HTR-8/SVneo (cell line): ENCODE measurements at regions not wholly inside any gene's neighbourhood (a gene's known extent, or its start where the extent isn't known, plus 50 kb on each side); places are given as distances from the start of the nearest gene placed in this dataset.
"Not testable (repeated sequence)": the region's sequence is repeated elsewhere in the genome, so short reads cannot be mapped to it uniquely, and the experiment has no call there.

ENCODE experiments used
- DNase-seq: peaks from one replicate; pipeline ENCODE4 v3.0.0; 2011; ENCODE audit warnings: low spot score, mixed read lengths; ENCODE audit not compliant: insufficient read length
- FAIRE-seq: peaks from 2 replicates; lab custom pipeline; 2011; peaks lifted over from hg19 to GRCh38; lab: Jason Lieb, UNC

DNA sequence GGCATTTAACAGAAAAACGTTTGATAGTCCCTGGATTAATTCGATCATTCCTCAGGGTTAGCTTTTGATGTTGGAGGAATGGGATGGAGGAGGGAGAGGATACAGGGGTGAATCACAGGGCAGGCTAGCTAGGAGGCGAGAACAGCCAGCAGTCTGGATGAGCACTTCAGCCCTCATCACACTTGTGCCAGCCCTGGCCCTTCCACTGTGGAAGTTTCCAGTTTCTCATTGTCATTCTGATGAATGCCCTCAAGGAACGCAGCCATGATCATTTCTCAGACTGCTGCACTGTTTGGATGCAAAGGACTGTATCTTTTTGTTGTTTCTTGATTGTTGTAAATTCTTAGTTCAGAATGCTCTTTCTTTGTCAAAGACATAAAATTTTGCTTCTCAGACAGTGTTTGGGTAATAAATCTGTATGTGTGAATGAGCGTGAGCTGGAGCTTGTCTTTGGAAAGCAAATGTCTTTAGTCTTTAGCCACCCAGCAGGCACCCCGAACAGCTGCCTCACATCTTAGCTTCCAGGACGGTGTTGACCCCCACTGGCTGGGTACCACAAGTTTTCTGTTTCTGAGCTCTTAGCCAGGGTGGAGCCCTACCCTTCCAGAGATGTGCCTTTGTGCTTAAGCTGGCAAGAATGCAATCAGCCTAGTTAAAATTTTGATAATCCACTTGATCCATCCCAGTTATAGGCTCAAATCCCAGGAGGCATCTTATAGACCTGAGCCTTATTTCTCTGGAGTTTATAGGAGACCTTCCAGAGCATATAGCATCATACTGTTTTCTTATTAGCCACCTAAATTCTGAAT is 121.1 kb downstream of the PDCD6IP start:
- FAIRE-seq (no peak), DNase-seq (no peak)

DNA sequence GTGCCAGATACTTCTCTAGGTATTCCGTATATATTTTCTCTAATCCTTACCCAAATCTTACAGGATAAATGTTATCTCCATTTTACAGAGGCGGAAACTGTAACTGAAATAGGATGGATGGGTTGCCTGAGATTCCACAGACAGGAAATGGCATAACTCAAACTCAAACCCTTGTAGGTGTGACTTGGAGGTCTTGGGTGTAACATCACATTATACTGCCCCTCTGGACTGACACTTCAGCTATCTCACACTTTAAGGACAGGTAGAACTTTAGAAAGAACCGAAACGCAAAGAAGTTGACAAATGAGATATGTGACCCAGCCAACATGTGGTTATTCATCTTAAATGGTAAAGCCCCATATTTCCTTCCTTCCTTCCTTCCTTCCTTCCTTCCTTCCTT is 122.1 kb downstream of the PDCD6IP start:
- DNase-seq (no peak), FAIRE-seq (no peak)

DNA sequence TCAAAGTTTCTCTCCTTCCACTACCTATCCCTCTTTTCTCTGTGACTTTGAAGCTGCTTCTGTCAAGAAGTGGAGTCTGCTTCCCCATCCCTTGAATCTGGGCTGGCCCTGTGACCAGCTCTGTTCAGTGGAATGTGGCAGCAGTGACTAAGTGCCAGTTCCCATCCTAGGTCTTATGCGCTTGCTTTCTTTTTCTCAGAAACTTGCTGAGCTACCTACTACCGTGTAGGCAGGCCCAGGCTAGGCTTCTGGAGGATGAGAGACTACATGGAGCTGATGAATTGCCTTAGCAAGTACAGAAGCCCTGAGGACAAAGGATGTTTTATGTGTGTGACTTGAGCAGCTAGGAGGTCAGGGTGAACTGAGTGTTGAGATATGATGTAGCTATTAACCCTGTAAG is 123.2 kb downstream of the PDCD6IP start:
- DNase-seq (no peak), FAIRE-seq (no peak)

DNA sequence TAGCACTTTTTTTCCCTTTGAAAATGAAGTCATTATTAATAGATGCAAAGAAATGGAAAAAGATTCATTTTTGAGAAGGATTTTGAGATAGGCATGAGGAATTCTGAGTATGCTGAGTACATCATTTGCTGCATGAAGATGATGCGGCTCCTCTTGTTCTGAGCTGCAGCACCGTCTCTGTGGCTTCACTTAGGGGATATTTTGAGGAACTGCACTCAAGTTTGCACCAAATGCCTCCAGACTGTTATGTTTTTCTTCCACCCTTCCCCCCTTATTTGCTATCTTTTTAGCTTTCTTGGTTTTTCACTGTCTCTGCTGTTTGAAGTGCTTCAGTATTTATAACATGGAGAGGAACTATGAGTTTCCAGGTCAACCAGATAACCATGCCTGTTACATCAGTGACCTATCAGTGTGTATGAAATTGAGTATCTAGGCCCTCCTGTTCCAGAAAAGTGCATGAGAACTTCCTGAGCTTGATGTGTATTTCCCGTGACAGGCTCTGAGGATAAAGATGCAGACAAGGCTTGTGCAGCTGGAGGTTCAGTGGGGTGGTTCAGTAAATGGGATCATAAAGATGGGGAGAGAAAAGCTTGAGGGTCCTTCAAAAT is 128.7 kb downstream of the PDCD6IP start:
- FAIRE-seq = no peak
- no peak for DNase-seq

DNA sequence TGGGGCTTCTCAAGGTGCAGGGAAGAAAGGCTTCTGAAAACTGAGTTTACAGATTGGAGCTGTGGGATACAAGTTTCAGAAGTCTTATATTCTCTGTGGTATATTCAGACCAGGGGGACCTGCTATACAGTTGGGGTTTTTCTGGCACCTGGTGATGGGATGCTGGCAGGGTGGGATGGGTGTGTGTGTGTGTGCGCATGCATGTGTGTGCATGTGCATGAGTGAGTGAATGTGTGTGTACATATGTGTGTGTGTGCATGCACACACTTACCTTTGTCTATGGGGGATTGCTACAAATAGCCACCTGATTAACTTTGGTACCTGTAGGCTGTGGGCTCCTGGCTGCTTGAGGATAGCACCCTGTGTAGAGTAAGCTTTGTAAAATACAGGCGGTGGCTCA is 131.4 kb downstream of the PDCD6IP start:
- FAIRE-seq (no peak), DNase-seq (no peak)

DNA sequence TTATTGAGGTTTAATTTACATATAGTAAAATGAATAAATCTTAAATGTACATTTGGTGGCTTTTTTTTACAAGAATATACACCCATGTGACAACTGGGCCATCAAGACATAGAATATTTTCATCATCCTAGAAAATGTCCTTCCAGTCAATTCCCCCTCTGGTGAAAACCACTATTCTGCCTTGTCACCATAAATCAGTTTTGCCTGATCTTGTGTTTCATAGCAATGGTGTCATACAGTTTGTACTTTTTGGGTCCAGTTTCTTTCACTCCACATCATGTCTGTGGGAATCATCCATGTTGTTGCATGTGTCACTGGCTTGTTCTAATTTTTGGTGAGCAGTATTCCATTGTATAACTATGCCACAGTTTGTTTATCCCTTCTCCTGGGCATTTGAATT is 133.1 kb downstream of the PDCD6IP start:
- FAIRE-seq (no peak), DNase-seq (no peak)

DNA sequence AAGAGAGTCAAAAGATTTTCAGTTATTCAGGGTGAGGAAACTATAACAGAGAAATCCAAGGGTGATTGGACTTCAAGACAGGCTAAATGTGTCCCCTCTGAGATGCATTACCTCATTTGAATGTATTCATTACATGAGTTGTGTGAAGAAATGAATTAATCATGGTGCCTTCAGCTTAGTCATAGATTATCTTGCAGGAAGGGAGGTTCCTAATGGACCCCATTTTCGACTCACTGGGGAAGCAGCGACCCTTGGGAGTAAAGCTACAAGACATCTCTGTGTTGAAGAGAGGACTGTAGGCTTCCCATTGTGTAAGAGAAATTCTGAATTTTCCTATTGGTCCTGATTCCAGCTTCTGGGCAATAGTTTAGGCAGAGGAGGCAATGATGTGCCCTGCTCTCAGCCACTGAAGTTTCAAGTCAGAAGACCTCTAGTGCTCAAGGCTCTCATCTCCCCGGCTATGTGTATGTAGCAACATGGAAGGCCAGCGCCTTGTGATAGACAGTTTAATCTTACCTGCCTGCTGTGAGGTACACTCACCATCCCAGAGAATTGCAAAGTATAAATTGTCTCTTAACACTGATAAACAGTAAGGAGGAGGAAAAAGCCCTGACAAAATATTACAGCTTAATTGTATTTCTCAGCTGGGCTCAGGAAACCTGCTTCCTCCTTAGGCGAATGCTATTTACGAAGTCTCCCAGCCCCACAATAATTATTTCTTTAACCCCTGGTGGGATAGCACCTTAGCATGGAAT is 133.8 kb downstream of the PDCD6IP start:
- FAIRE-seq = no peak
- DNase-seq = no peak

DNA sequence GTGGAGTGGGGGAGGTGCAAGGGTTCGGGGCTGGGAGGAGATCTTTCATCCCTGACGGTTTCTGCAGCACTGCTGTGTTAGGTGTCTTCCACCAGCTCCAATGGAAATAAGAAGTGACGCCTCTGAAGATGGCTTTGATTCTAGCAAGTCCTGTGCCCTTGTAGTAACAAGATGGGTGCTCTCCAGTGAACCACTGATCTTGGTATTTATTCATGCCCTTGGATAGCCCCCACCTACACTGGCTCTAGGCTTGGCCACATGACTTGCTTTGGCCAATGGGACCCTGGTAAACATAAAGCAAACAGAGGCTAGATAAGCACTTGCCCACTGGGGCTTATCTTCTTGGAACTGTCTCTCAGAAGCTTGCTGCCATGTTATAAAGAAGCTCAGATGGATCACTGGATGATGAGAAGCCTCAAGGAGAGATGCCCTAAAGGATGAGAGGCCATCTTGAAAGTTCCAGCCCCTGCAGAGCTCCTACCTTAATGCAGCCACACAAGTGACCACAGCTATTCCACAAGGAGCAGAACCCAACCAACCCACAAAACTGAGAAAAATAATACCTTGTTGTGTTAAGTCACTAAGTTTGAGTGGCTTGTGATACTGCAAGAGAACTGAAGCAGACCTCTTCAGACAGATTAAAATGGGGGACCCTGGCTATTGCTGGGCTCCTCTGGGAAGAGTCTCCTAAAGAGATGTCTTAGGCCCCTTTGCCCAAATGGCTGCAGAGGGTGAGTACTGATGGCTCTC is 137.9 kb downstream of the PDCD6IP start:
- no peak for FAIRE-seq
- no peak for DNase-seq

DNA sequence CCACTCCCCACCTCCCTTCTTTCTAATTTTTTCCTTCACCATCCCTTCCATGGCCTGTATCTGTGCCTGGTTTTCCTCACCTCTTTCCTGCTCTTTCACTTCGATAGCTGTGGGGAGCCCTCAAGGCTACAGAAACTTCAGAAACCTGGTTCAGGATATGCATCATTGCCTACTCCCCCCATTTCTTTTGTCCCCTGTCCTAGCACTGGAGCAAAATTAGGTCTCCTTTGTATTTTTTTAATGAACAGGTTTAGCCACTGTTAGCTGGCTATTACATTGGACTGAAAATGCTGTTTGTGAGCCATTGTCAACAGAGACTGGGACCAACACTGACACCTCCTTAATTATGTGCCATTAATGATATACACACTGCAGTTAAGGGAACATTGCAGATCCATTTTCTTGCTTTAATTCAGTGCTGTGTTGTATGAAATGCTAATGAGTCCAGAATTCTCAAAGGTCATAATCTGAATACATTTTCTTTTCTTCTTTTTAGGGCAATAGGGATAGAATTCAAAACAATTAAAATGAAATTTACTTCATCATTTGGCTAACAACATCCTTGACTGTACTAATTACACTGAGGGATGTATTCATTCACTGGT is 138.6 kb downstream of the PDCD6IP start:
- FAIRE-seq = no peak
- DNase-seq = no peak

DNA sequence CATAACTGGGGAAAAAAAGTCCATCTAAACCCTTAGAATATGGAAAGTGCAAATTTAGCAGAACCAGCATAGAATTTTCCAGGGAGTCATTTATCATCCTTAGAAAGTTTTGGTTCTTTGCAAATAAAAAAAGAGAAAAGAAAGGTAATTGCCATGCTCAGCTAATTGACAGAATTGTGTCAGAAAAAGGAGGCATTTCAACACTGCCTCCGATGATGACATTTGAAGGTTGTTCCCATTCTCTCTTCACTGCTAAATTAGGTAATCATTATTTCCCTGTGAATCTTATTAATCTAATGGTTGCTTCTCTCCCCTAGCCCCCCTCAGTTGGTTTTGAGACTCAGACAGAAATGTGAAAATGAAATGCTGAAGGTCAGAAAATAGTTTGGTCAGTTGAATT is 139.2 kb downstream of the PDCD6IP start:
- DNase-seq (no peak), FAIRE-seq (no peak)

DNA sequence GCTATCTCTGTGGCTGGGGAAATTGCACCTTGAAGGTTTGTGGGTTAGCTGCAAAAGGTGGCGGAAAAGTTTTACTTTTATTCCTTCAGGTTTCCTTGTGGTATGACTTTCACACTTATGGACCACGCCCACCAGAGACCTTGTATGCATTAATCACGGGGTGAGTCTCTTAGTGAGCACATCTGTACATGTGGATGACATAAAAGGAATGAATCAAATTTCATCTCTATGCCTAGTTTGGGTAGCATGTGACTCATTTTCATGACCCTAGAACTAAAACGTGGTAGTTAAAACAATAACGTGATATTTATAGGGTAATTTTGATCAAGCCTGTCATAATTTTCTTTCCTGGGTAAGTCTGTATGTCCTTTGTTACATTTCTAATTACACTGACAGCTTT is 141.7 kb downstream of the PDCD6IP start:
- DNase-seq = no peak
- no peak for FAIRE-seq

DNA sequence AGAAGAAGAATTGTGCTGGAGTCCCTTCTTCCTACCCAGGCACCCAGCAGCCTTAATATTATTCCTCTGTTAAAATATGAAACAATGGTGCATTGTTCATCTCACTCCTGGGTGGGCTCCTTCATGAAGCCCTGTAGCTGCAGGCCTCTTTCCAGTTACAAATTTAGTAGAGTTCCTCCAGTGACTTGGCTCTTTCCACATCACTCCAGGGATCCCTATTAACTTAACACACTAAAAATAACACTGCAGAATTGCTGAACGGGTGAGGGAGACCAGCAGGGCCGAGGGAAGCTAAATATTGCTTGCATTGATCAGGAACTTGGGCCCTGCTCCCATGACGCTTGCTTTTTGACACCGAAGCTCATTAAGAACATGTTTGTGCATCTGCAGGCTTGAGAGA is 142.3 kb downstream of the PDCD6IP start:
- no peak for DNase-seq
- no peak for FAIRE-seq

DNA sequence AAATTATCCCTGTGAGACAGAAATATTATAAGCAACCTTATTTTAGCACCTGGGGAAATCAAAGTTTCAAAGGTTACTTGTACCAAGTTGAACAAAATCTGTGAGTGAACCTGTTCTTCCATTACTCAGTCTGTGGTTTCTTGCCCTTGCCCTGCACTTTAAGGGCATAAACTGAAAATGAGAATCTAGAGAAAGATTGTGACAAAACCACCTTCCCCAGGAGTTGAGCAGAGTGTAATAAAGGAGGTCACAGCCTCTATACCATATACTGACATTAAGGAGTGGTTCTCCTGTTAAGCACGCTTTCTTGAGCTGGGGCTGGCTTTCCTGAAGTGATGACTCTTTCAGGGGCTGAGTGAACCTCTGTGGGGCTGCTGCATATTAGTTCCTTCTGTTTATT is 143.4 kb downstream of the PDCD6IP start:
- DNase-seq (no peak), FAIRE-seq (no peak)

DNA sequence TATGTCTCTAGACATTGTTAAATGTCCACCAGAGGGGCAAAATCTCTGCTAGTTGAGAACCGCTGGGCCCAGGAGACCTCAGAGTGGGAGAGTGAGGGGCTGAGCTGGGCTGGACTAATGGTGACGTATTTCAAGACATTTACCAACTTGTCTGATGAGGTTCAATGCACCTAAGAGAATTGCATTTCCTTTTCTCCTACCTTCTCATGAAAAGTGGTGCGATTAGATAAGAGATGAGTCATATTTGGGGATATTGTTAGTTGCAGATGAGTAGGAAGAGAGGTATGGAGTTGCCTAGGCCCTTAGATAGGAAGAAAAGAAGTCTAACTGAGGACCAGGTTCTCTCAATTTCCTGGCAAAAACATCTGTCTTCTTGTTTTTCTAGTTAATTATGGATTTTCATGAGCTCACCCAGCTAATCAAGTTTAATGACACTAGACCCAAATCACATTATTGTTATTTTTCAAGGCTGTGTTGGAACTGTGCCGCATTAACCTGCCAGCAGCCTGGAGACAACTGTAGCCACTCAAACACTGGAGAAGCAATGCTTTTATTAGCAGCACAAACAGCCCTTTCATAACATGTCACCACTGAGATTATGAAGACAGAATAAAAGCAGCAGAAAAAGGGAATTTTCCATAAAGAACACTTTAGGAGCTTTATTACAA is 144.2 kb downstream of the PDCD6IP start:
- DNase-seq (no peak), FAIRE-seq (no peak)

DNA sequence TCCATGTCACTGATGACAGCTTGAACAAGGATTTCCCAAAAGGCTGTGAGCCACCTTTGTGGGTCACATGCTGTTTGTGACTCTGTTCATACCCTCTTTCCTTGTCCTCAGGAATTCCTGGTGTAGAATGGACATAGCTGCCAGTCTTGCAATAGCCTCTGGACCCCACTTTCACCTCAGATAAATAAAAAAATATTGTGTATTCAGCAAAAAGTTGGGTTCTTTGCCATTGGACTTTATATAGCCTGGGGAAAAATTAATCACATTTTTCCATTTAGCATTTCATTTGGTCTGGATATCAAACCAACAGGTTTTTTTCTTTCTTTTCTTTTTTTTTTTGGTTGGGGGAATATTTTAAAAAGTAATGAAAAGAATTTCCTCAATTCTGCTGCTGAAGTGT is 144.8 kb downstream of the PDCD6IP start:
- DNase-seq (no peak), FAIRE-seq (no peak)

DNA sequence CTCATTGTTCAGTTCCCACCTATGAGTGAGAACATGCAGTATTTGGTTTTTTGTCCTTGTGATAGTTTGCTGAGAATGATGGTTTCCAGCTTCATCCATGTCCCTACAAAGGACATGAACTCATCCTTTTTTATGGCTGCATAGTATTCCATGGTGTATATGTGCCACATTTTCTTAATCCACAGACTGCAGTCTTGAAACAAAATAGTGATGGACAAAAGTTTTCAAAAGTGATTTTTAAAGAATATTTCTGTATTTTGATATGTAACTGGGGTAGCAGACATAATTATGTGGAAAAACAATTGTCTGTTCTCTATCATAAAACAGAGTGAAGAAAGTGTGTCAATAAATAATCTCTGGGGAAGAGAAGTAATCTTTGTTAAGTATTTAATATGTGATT is 148.2 kb downstream of the PDCD6IP start:
- not testable (repeated sequence) for DNase-seq, FAIRE-seq

DNA sequence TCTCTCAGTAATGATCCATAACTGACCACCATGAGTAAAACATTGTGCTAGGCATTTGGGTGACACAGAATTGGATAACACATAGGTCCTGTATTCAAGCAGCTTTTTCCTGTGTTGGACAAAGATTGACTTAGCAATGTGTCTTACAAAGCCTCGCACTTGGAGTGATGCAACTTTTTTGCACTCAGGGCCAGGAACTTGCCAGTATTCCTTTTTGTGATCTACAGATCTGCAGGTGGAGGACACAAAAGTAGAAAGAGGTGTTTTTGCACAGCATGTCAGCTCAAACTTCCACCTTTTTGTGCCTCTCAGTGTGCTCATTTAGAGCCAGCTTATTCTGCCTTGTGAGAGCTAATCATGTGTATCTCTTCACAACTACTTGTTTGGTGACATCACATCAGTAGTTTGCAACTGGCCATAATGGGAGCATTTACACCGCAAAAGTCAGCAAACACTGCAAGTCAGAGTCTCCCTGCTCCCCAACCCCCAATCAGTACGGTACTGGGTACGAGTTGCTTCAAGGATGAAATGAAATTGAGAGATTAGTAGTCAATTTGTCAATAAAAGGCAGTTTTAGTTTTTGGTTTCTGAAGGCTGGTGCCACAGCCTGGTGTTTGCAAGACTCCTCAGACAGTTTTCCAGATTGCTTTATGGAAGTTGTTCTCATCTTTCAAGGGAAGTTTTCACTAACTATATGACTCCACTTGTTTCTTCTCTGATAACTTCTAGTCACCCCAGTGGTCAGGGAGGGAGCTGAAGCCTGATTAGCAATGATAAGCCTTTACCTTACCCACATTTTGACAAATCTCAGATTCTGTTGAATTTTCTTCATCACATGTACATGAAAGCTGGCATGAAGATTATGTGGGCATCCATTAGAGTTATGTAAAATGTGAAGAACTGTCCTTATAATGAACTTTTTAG is 149.1 kb downstream of the PDCD6IP start:
- no peak for DNase-seq
- no peak for FAIRE-seq

DNA sequence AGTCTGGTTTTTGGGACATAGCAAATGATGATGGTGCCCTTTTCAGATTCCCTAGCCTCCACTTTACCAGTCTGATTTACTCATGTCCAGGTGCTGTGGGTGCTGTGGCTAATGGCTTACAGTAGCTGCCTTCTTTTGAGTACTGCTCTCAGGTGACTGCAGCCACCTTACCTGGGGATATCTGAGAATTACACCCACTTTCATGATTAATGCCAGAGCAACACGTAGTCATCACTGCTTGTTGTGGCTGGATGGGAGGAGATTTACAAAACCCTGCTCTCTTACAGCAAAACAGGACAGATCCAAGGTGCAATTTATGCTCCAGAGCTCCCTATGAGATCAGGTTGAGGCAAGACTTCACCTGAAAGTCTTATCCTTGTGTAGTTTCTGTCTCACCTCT is 150.6 kb downstream of the PDCD6IP start:
- no peak for FAIRE-seq
- DNase-seq = no peak

DNA sequence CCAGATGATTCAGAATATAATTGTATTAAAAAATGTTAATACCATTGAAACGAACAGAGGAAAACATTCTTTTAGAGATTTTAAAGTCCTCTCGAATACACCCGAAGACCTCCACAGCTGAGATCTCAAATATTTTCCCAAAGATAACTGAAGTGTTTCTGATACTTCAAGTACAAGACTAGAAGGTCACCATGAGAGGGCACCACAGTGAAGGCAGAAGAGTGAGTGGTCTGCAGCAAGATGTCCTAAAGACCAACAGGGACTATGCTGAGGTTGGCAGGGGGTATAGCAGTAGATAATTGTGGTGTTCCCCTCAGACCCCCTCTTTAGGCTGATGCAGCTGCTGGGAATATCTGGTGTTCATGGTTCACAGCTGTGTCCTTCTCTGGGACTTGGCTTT is 156.5 kb downstream of the PDCD6IP start:
- FAIRE-seq = no peak
- no peak for DNase-seq
